GM19455 (cell line): ENCODE measurements at regions not wholly inside any gene's neighbourhood (a gene's known extent, or its start where the extent isn't known, plus 50 kb on each side); places are given as distances from the start of the nearest gene placed in this dataset.

Source experiments
- ATAC-seq: cut with Tn5 transposase; IDR thresholded peaks from one replicate; pipeline ENCODE4 v1.9.1; 2021; ENCODE audit not compliant: unreplicated experiment

DNA sequence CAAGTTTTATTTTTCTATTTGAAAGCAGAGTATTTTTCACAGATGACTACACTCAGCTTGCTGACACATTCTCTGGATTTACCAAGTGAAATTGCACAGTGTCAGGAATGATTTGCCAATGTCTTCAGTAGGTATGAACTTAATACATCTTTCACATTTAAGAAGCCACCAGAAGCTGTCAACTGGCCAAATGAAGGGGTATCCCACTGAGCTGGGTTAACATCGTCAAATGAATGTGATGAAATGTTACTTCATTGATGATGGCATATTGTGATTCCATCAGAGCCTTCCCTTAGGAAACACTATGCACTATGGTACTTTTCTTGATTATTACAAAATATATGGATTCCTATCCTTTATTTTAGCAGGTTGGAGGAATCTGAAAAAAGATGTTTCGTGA, 592.3 kb downstream of the FGF9 start:
- no peak for ATAC-seq

DNA sequence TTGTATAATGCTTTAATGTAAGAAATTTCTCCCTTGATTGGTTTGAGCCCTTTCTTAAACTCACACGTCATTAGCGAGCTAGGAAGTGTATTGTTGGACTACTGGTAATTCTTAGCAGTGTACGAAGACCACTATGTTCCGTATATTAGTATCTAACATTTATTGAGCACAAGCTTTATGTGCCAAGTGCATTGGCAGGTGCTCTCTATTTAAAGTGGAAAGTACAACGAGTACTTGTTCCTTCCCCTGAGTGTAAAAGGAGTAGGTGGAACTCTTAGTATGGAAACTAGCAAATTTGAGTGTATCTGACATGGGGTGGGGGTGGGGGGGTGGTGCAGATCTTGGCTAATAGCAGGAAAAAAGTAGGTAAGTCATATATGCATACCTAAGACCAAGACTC, 594.7 kb downstream of the FGF9 start:
- ATAC-seq, result no peak

DNA sequence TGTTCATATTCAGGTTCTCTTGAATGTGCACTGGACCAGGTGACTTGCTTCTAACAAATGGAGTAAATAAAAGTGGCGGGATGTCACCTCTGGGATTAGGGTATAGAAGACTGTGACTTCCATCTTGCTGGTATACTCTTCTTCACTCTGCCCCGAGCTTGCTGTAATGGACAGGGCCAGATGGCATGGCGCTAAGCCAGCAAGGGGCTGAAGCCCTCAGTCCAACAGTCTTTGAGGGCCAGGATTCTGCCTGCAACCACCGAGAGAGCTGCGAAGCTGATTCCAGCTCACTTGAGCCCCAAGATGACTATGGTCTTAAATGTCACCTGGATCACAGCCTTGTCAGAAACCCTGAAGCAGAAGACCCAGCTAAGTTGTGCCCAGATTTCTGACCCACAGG, 600.0 kb downstream of the FGF9 start:
- no peak for ATAC-seq

- no peak for ATAC-seq
Measured at GRCh38 chr13:22271903-22272302, 601.0 kb downstream of the FGF9 start.

- no peak for ATAC-seq
Measured at GRCh38 chr13:22275393-22275792, 604.5 kb downstream of the FGF9 start.

GRCh38 chr13:22276616-22277015, 605.7 kb downstream of the FGF9 start:
- no peak for ATAC-seq

DNA sequence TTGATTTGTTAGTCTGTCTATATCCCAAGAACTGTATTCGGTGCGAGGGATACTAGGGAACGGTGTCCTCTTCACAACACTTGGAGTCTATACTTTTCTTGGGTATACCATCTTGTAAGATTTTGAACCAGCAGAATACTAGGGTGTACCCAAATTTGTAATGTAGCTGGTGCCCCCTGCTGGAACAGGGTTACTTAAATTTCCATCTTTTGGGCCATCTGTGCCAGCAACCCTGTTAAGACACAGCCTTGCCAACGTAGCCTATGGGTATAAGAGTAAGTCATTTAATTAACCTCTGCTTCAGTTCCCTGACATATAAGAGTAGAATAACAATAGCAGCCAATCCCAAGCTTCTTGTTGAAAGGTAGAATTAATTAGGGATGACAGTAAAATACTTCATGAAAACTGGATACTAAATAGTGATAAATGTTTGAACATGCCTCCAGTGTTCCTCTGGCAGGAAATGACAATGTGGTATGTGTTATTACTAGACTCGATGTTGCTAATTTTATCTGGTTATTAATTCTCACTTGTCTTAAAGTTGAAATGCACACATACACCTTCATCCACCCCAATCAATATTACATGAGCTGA, 607.6 kb downstream of the FGF9 start:
- ATAC-seq, result no peak

- ATAC-seq, result no peak
Measured at GRCh38 chr13:22285867-22286266, 615.0 kb downstream of the FGF9 start.

- ATAC-seq, result no peak
Measured at GRCh38 chr13:22286338-22286737, 615.5 kb downstream of the FGF9 start.

DNA sequence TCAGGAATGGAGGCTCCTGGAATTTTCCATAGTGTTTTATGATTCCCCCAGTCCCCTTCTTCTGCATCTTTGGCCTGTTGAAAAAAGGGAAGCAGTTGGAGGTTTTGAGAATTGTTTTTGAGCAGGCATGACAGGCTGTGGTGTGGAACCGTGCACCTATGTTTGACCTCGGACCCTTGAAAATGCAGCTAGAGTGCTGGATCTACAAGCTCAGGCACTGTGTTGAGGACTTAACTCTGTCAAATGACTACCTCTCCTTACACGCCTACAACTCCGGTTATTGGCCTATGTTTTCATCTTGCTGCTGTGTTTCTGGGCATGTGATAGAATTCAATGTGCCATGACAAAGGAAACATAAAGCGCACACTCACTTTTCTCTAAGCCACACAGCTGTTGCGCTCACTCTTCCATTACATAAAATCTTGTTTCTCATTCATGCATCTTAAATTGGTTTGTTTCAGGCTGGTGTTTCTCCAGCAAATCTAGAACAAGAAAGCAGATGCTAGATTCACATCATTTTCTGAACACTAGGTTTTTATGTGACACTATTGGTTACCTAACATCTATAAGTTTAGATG, 616.6 kb downstream of the FGF9 start:
- ATAC-seq, result no peak

GRCh38 chr13:22288496-22288895, 617.6 kb downstream of the FGF9 start:
- no peak for ATAC-seq

GRCh38 chr13:22289711-22290110, 618.8 kb downstream of the FGF9 start:
- no peak for ATAC-seq

DNA sequence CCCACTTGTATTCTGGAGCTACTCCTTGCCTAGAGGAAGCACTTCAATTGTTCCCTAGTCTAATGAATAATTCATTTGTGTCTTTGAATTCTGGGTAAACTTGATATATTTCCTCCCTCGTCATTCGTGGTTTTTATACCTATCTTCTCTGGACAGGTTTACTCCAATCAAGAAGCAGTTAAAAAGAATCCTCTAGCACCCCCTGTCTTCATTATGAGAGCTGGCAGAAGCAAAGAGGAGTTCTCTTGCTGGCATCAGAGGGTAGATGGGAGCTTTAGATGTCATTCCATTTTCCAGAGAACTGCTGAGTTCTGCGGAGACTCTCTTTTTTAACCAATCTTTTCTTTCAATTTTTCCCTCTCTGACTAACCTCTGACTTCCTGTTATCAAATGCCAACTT, 627.7 kb downstream of the FGF9 start:
- no peak for ATAC-seq

GRCh38 chr13:22311734-22312404, 641.0 kb downstream of the FGF9 start:
- no peak for ATAC-seq

- ATAC-seq, result no peak
Measured at GRCh38 chr13:22312405-22312803, 641.5 kb downstream of the FGF9 start.

DNA sequence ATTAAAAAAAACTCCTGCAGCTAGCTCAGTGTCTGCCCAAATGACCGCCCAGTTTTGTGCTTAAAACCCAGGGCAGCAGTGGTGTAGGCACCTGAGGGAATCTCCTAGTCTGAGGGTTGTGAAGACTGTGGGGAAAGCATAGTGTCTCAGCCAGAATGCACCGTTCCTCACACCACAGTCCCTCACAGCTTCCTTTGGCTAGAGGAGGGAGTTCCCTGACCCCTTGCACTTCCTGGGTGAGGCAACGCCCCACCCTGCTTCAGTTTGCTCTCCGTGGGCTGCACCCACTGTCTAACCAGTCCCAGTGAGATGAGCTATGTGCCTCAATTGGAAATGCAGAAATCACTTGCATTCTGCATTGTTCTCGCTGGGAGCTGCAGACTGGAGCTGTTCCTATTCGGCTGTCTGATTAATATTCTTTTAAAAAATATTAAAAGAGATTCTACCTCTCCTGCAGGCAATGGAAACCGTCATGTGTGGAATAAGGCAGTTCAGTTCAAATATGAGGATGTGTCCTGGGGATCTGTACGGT, 645.7 kb downstream of the FGF9 start:
- ATAC-seq, result no peak

- no peak for ATAC-seq
Measured at GRCh38 chr13:22320991-22321390, 650.1 kb downstream of the FGF9 start.

GRCh38 chr13:22325761-22326160, 654.9 kb downstream of the FGF9 start:
- no peak for ATAC-seq

GRCh38 chr13:22332416-22332815, 661.5 kb downstream of the FGF9 start:
- ATAC-seq, result no peak

DNA sequence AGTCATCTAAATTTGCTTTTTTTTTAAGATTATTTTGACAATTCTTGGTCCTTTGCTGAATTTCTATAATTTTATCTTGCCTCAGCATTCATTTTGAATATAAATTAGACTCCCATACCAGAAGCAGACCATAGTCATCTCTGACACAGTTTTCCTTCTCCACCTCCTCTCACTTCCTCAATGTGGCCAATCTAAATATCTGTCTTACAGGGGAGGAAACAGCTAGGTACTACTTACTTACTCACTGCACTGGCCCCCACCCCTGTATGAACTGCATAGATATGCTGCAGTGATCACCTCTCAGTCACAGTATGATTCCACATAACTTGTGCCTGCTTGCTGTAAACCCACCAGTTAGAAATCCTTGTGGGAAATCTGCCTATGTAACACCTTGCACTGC, 665.6 kb downstream of the FGF9 start:
- no peak for ATAC-seq

DNA sequence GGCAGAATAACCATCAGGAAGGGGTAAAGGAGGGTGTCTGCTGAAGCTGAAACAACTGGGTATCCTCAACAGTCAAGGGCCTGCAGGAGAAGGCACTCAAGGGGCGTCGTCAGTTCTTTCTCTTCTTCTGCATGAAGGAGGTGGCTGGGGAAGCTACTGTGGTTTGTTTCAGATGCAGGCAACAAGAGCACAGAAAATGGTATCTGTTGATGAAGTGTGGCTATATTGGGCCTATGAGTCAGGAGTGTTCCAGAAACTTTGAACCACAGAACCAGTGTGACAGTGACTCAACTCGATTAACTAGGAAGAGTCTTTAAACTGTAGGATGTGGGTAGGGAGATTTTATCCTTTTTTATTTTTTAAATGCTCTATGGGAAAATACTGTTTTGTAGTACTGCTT, 686.3 kb downstream of the FGF9 start:
- no peak for ATAC-seq

DNA sequence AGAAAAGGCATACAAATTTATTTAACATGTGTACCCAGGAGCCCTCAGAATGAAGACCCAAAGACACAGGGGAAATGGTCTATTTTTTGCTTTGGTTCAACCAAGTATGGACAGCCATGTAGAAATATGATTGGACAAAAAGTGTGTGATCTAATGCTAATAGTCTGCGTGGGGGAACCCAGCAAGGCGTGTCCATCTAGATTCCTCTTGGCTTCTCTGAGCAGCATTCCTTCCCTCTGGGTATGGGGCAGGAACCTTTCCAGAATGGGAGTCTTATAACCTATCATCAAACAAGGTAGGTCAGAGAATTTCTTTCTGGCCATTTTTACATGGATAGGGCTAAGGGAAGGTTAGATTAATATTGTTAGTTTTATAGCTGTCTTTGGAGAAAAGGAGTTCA, 698.2 kb downstream of the FGF9 start:
- no peak for ATAC-seq

DNA sequence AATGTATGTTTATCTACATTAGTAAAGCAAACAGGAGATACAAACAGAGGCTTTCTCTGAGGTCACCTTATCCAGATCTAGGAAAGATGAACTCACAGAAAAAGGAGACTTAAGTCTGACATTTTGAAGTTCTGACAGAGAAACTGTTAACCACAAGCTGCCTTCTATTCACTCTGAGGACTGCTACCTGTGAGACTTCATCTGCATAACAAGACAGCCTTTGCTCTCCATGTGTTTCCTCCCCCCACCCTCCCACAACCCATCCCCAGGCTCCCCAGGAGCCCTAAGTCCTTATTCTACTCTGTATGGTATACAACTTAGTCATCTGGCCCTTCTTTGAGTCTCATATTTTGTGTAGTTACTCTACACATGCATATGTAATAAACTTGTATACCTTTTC, 699.0 kb downstream of the FGF9 start:
- ATAC-seq, result no peak
